HepG2 (cell line): ENCODE measurements at regions not wholly inside any gene's neighbourhood (a gene's known extent, or its start where the extent isn't known, plus 50 kb on each side); places are given as distances from the start of the nearest gene placed in this dataset.

Source experiments
- ATAC-seq: fragments of 200-7000 bp; cut with Tn5 transposase; 3 replicates; pipeline ENCODE4 v1.9.1; 2020; ENCODE audit warnings: mild to moderate bottlenecking, moderate library complexity
- BruUV-seq: library from RNA; stranded (reverse); fragments of 400-500 nt; replicated peaks from 2 replicates; lab custom pipeline; 2021; lab: Mats Ljungman, UMichigan
- CTCF ChIA-PET: fragments of 300-600 bp; formaldehyde crosslinking; extraction: SDS; loops from one replicate; lab custom pipeline; 2021; ENCODE audit warnings: low total read pairs, inconsistent platforms, low intra/inter-chr PET ratio; lab: Yijun Ruan, JAX
- POLR2A ChIA-PET: fragments of 350-600 bp; sonication (Branson Sonifier 250); formaldehyde crosslinking; loops from one replicate; lab custom pipeline; 2020; ENCODE audit warnings: antibody characterized with exemption, inconsistent platforms; lab: Yijun Ruan, JAX
- DNase-seq: peaks from one replicate; pipeline ENCODE4 v3.0.0-alpha.2; 2015; ENCODE audit warnings: low spot score
- FAIRE-seq: peaks from 3 replicates; lab custom pipeline; 2011; peaks lifted over from hg19 to GRCh38; lab: Jason Lieb, UNC
- H2AFZ ChIP-seq: one replicate; pipeline ENCODE4 v1.6.1; 2011; ENCODE audit warnings: low read length, inconsistent platforms
- H3K27ac ChIP-seq: fragments of 300-600 bp; 3 replicates; pipeline ENCODE4 v1.8.0; 2011; ENCODE audit warnings: mixed run types, mild to moderate bottlenecking, mixed read lengths, low read length, inconsistent platforms; ENCODE audit not compliant: insufficient read depth; ENCODE audit errors: extremely low read length
- H3K27me3 ChIP-seq, 2 experiments: fragments of 200-600 bp in 1 of 2; 2 replicates in 1 of 2; 3 replicates in 1 of 2; pipeline versions ENCODE4 v1.6.0 to v1.8.0; 2011; ENCODE audit warnings: low read length in 2 of 2, mild to moderate bottlenecking in 2 of 2, moderate library complexity in 2 of 2, inconsistent platforms in 1 of 2; ENCODE audit not compliant: insufficient read depth in 2 of 2, control insufficient read depth in 1 of 2
- H3K36me3 ChIP-seq, 2 experiments: fragments of 200-600 bp in 1 of 2; replicated peaks in 1 of 2; 2 replicates in 1 of 2; 3 replicates in 1 of 2; pipeline versions ENCODE4 v1.5.1 to v1.8.0; 2011; ENCODE audit warnings: low read length in 2 of 2, inconsistent platforms in 1 of 2; ENCODE audit not compliant: insufficient read depth in 2 of 2, control insufficient read depth in 1 of 2
- H3K4me1 ChIP-seq: 2 replicates; pipeline ENCODE4 v1.5.1; 2012; ENCODE audit warnings: low read length, inconsistent platforms; ENCODE audit not compliant: insufficient read depth
- H3K4me2 ChIP-seq: 2 replicates; pipeline ENCODE4 v1.6.0; 2011; ENCODE audit warnings: low read depth, low read length, inconsistent platforms
- H3K4me3 ChIP-seq, 3 experiments: fragments of 200-600 bp in 1 of 3; sonication (generic), shearing (Covaris generic) in 1 of 3; replicated peaks in 1 of 3; 2 replicates each; pipeline ENCODE4 v1.5.1; 2011 to 2016; ENCODE audit warnings: low read length in 3 of 3, inconsistent platforms in 2 of 3, low read depth in 2 of 3, mild to moderate bottlenecking in 2 of 3, control low read depth in 1 of 3, mixed read lengths in 1 of 3; ENCODE audit not compliant: insufficient read depth in 1 of 3
- H3K79me2 ChIP-seq: one replicate; pipeline ENCODE4 v1.6.1; 2011; ENCODE audit warnings: low read length, inconsistent platforms; ENCODE audit not compliant: insufficient read depth
- H3K9ac ChIP-seq: 2 replicates; pipeline ENCODE4 v1.6.0; 2011; ENCODE audit warnings: mild to moderate bottlenecking, low read depth, low read length, inconsistent platforms; ENCODE audit not compliant: insufficient read depth
- H3K9me3 ChIP-seq: 2 replicates; pipeline ENCODE4 v1.5.1; 2012; ENCODE audit warnings: mild to moderate bottlenecking, low read length
- H4K20me1 ChIP-seq: 2 replicates; pipeline ENCODE4 v1.6.0; 2011; ENCODE audit warnings: inconsistent platforms, mild to moderate bottlenecking, low read length, moderate library complexity; ENCODE audit not compliant: insufficient read depth
- ARID4A ChIP-seq: sonication (generic); formaldehyde crosslinking; IDR thresholded peaks from 2 replicates; pipeline ENCODE4 v1.5.0; 2020; ENCODE audit warnings: mild to moderate bottlenecking, missing genetic modification reagents, borderline replicate concordance
- FOXC1 ChIP-seq: sonication (generic); formaldehyde crosslinking; IDR thresholded peaks from 2 replicates; pipeline ENCODE4 v1.8.0; 2022; ENCODE audit warnings: mild to moderate bottlenecking, missing genetic modification reagents, borderline replicate concordance
- GATAD2A ChIP-seq: IDR thresholded peaks from 2 replicates; pipeline ENCODE4 v1.6.1; 2016
- MTERF4 ChIP-seq: sonication (generic); formaldehyde crosslinking; IDR thresholded peaks from 2 replicates; pipeline ENCODE4 v1.8.0; 2023; ENCODE audit warnings: mild to moderate bottlenecking, missing genetic modification reagents
- MYC ChIP-seq: sonication (generic); formaldehyde crosslinking; IDR thresholded peaks from 2 replicates; pipeline ENCODE4 v1.9.0; 2021; ENCODE audit warnings: missing genetic modification reagents, borderline replicate concordance
- NR1H2 ChIP-seq: sonication (generic); formaldehyde crosslinking; IDR thresholded peaks from 2 replicates; pipeline ENCODE4 v1.8.1; 2022; ENCODE audit warnings: low read depth, missing genetic modification reagents, borderline replicate concordance
- PAXIP1 ChIP-seq: sonication (generic); formaldehyde crosslinking; conservative IDR thresholded peaks from 2 replicates; pipeline ENCODE4 v1.4.0; 2020; ENCODE audit warnings: mild to moderate bottlenecking, missing genetic modification reagents, moderate library complexity
- POLR2G ChIP-seq: fragments of 200-400 bp; formaldehyde crosslinking; IDR thresholded peaks from 2 replicates; pipeline ENCODE4 v1.6.1; 2018; ENCODE audit warnings: mild to moderate bottlenecking, low read depth, low read length, moderate library complexity
- SP5 ChIP-seq: IDR thresholded peaks from 2 replicates; pipeline ENCODE4 v1.6.1; 2016; ENCODE audit warnings: low read depth, borderline replicate concordance
- TOE1 ChIP-seq: sonication (generic); formaldehyde crosslinking; IDR thresholded peaks from 2 replicates; pipeline ENCODE4 v1.4.0; 2020; ENCODE audit warnings: mild to moderate bottlenecking, missing genetic modification reagents
- TOPORS ChIP-seq: sonication (generic); formaldehyde crosslinking; IDR thresholded peaks from 2 replicates; pipeline ENCODE4 v1.8.0; 2023; ENCODE audit warnings: mild to moderate bottlenecking, missing genetic modification reagents
- U2AF2 ChIP-seq: fragments of 200-400 bp; formaldehyde crosslinking; IDR thresholded peaks from 2 replicates; pipeline ENCODE4 v1.6.1; 2017; ENCODE audit warnings: low read depth, mild to moderate bottlenecking, low read length
- ZBTB38 ChIP-seq: sonication (generic); formaldehyde crosslinking; IDR thresholded peaks from 2 replicates; pipeline ENCODE4 v1.5.1; 2020; ENCODE audit warnings: mild to moderate bottlenecking, missing genetic modification reagents
- ZNF138 ChIP-seq: sonication (generic); formaldehyde crosslinking; IDR thresholded peaks from 2 replicates; pipeline ENCODE4 v1.5.0; 2020; ENCODE audit warnings: mild to moderate bottlenecking, low read depth, missing genetic modification reagents
- WGBS: methylation state at CpG from one replicate; pipeline ENCODE4 v1.1.6; 2017; ENCODE audit warnings: low lambda C conversion rate; 5-methylcytosine and 5-hydroxymethylcytosine counted together
- in situ Hi-C: cut with HindIII; loops from 2 replicates; pipeline ENCODE4 v1.10.0; 2017; ENCODE audit warnings: low pct_unique_long_range_greater_than_20kb; ENCODE audit not compliant: extremely low pct_ligation_motif_present
- intact Hi-C: fragments of 100-400 bp; cut with micrococcal nuclease; formaldehyde crosslinking; loops from one replicate; pipeline ENCODE4 v1.10.0; 2022; ENCODE audit not compliant: unreplicated experiment

GRCh38 chr20:40633123-40633850 lies 55.7 kb downstream of the MAFB start:
- Histone ChIP-seq H3K4me3 (no peak overlapping the region), H3K4me1 (no peaks in the 10 kb centered on the region), H3K9ac (no peak overlapping the region), H3K27ac (no peak overlapping the region), H3K4me2 (no peak overlapping the region), H4K20me1 (no peaks in the 10 kb centered on the region), H3K36me3 (no peaks in the 10 kb centered on the region), H3K79me2 (no peaks in the 10 kb centered on the region), H3K9me3 (no peaks in the 10 kb centered on the region), H2AFZ (no peak overlapping the region), H3K27me3 (peaks cover 0 to 8% of the 10 kb centered on the region in 2 experiments; a peak in 3 of 5 replicates)
- TF ChIP-seq TOPORS (CRISPR knock-in tag): no peak
- no peak for TF ChIP-seq TOE1 (CRISPR knock-in tag)
- no peak for TF ChIP-seq ZNF138 (CRISPR knock-in tag)
- TF ChIP-seq ARID4A (CRISPR knock-in tag): no peak
- TF ChIP-seq ZBTB38 (CRISPR knock-in tag): no peak
- no peak for TF ChIP-seq POLR2G
- no peak for TF ChIP-seq FOXC1
- no peak for TF ChIP-seq MTERF4
- no peak for TF ChIP-seq MYC (CRISPR knock-in tag)
- TF ChIP-seq U2AF2: no peak
- no peak for TF ChIP-seq PAXIP1 (CRISPR knock-in tag)
- TF ChIP-seq NR1H2 (CRISPR knock-in tag): no peak
- no peak for TF ChIP-seq GATAD2A
- no peak for TF ChIP-seq SP5 (CRISPR knock-in tag)
- ChIA-PET POLR2A (no interaction called here), CTCF (no interaction called here)
- BruUV-seq: no TSS peak
- ATAC-seq (no peak), DNase-seq (no peak), FAIRE-seq (no peak)
- in situ Hi-C loops: no loop called here
- WGBS: 33% methylated on average over 5 of the region's 5 CpGs
- intact Hi-C loops: no loop called here
